ENCODE measurements at regions not wholly inside any gene's neighbourhood (a gene's known extent, or its start where the extent isn't known, plus 50 kb on each side); places are given as distances from the start of the nearest gene placed in this dataset.

- Histone ChIP-seq H3K4me3 (ENCODE audit: insufficient read depth, low read depth, low read length) (no peak overlapping the region), H3K27ac (ENCODE audit: insufficient read depth, low read depth, low read length, poor library complexity, severe bottlenecking) (no peak overlapping the region), H3K9me3 (ENCODE audit: control insufficient read depth, low read length) (no peaks in the 10 kb centered on the region), H3K36me3 (ENCODE audit: control insufficient read depth, insufficient read depth, low read length) (no peaks in the 10 kb centered on the region), H3K4me1 (ENCODE audit: control insufficient read depth, insufficient read depth, low read length) (no peaks in the 10 kb centered on the region), H3K27me3 (ENCODE audit: control insufficient read depth, insufficient read depth, low read length, poor library complexity, severe bottlenecking) (no peaks in the 10 kb centered on the region)
- WGBS, 2 experiments, result 86 to 90% methylated on average over 18 of the region's 18 CpGs
These were observed 232.6 kb downstream of the NDUFA10 start for GRCh38 chr2:239792405-239793084.

GRCh38 chr2:239791526-239792404, 233.4 kb downstream of the NDUFA10 start:
- no peak overlapping the region for H3K4me3 ChIP-seq (ENCODE audit: insufficient read depth, low read depth, low read length)
- H3K27me3 ChIP-seq (ENCODE audit: control insufficient read depth, insufficient read depth, low read length, poor library complexity, severe bottlenecking), result no peaks in the 10 kb centered on the region
- WGBS, 2 experiments, result 91% methylated on average over 22 of the region's 22 CpGs
- H3K9me3 ChIP-seq (ENCODE audit: control insufficient read depth, low read length), result no peaks in the 10 kb centered on the region
- no peaks in the 10 kb centered on the region for H3K36me3 ChIP-seq (ENCODE audit: control insufficient read depth, insufficient read depth, low read length)
- H3K4me1 ChIP-seq (ENCODE audit: control insufficient read depth, insufficient read depth, low read length), result no peaks in the 10 kb centered on the region
- H3K27ac ChIP-seq (ENCODE audit: insufficient read depth, low read depth, low read length, poor library complexity, severe bottlenecking), result no peak overlapping the region

- Histone ChIP-seq H3K9me3 (ENCODE audit: control insufficient read depth, low read length) (no peaks in the 10 kb centered on the region), H3K36me3 (ENCODE audit: control insufficient read depth, insufficient read depth, low read length) (no peaks in the 10 kb centered on the region), H3K4me3 (ENCODE audit: insufficient read depth, low read depth, low read length) (no peak overlapping the region), H3K4me1 (ENCODE audit: control insufficient read depth, insufficient read depth, low read length) (no peaks in the 10 kb centered on the region), H3K27ac (ENCODE audit: insufficient read depth, low read depth, low read length, poor library complexity, severe bottlenecking) (no peak overlapping the region), H3K27me3 (ENCODE audit: control insufficient read depth, insufficient read depth, low read length, poor library complexity, severe bottlenecking) (no peaks in the 10 kb centered on the region)
- WGBS, 2 experiments, result 94 to 97% methylated on average over 8 to 9 of the region's 9 CpGs
These were observed 234.4 kb downstream of the NDUFA10 start for GRCh38 chr2:239790721-239791120.

GRCh38 chr2:239790313-239790712, 234.8 kb downstream of the NDUFA10 start:
- H3K9me3 ChIP-seq (ENCODE audit: control insufficient read depth, low read length), result no peaks in the 10 kb centered on the region
- H3K4me1 ChIP-seq (ENCODE audit: control insufficient read depth, insufficient read depth, low read length), result no peaks in the 10 kb centered on the region
- H3K27me3 ChIP-seq (ENCODE audit: control insufficient read depth, insufficient read depth, low read length, poor library complexity, severe bottlenecking), result peaks cover under 1% of the 10 kb centered on the region
- no peak overlapping the region for H3K27ac ChIP-seq (ENCODE audit: insufficient read depth, low read depth, low read length, poor library complexity, severe bottlenecking)
- no peaks in the 10 kb centered on the region for H3K36me3 ChIP-seq (ENCODE audit: control insufficient read depth, insufficient read depth, low read length)
- WGBS, 2 experiments, result 79 to 80% methylated on average over 13 of the region's 13 CpGs
- H3K4me3 ChIP-seq (ENCODE audit: insufficient read depth, low read depth, low read length), result no peak overlapping the region

GRCh38 chr2:239789711-239790110, 235.4 kb downstream of the NDUFA10 start:
- Histone ChIP-seq H3K27ac (ENCODE audit: insufficient read depth, low read depth, low read length, poor library complexity, severe bottlenecking) (no peak overlapping the region), H3K4me1 (ENCODE audit: control insufficient read depth, insufficient read depth, low read length) (no peaks in the 10 kb centered on the region), H3K36me3 (ENCODE audit: control insufficient read depth, insufficient read depth, low read length) (no peaks in the 10 kb centered on the region), H3K27me3 (ENCODE audit: control insufficient read depth, insufficient read depth, low read length, poor library complexity, severe bottlenecking) (peaks cover 7% of the 10 kb centered on the region), H3K9me3 (ENCODE audit: control insufficient read depth, low read length) (no peaks in the 10 kb centered on the region), H3K4me3 (ENCODE audit: insufficient read depth, low read depth, low read length) (no peak overlapping the region)
- WGBS, 2 experiments, result 85 to 86% methylated on average over 8 of the region's 8 CpGs

GRCh38 chr2:239788576-239789098, 236.5 kb downstream of the NDUFA10 start:
- 87 to 98% methylated on average over 6 of the region's 6 CpGs for WGBS, 2 experiments
- Histone ChIP-seq H3K36me3 (ENCODE audit: control insufficient read depth, insufficient read depth, low read length) (no peaks in the 10 kb centered on the region), H3K4me3 (ENCODE audit: insufficient read depth, low read depth, low read length) (no peak overlapping the region), H3K27me3 (ENCODE audit: control insufficient read depth, insufficient read depth, low read length, poor library complexity, severe bottlenecking) (peaks cover 10% of the 10 kb centered on the region), H3K27ac (ENCODE audit: insufficient read depth, low read depth, low read length, poor library complexity, severe bottlenecking) (no peak overlapping the region), H3K4me1 (ENCODE audit: control insufficient read depth, insufficient read depth, low read length) (no peaks in the 10 kb centered on the region), H3K9me3 (ENCODE audit: control insufficient read depth, low read length) (no peaks in the 10 kb centered on the region)

GRCh38 chr2:239787538-239788050, 237.5 kb downstream of the NDUFA10 start:
- no peaks in the 10 kb centered on the region for H3K36me3 ChIP-seq (ENCODE audit: control insufficient read depth, insufficient read depth, low read length)
- peaks cover 20% of the 10 kb centered on the region for H3K27me3 ChIP-seq (ENCODE audit: control insufficient read depth, insufficient read depth, low read length, poor library complexity, severe bottlenecking)
- H3K9me3 ChIP-seq (ENCODE audit: control insufficient read depth, low read length), result no peaks in the 10 kb centered on the region
- H3K27ac ChIP-seq (ENCODE audit: insufficient read depth, low read depth, low read length, poor library complexity, severe bottlenecking), result no peak overlapping the region
- H3K4me3 ChIP-seq (ENCODE audit: insufficient read depth, low read depth, low read length), result no peak overlapping the region
- WGBS, 2 experiments, result 82 to 88% methylated on average over 6 of the region's 6 CpGs
- no peaks in the 10 kb centered on the region for H3K4me1 ChIP-seq (ENCODE audit: control insufficient read depth, insufficient read depth, low read length)

- 100% methylated on average over 2 of the region's 2 CpGs; no CpG with 5 or more reads in 1 of the 2 experiments for WGBS, 2 experiments
- Histone ChIP-seq H3K4me1 (ENCODE audit: control insufficient read depth, insufficient read depth, low read length) (no peaks in the 10 kb centered on the region), H3K9me3 (ENCODE audit: control insufficient read depth, low read length) (no peaks in the 10 kb centered on the region), H3K4me3 (ENCODE audit: insufficient read depth, low read depth, low read length) (no peak overlapping the region), H3K27ac (ENCODE audit: insufficient read depth, low read depth, low read length, poor library complexity, severe bottlenecking) (no peak overlapping the region), H3K27me3 (ENCODE audit: control insufficient read depth, insufficient read depth, low read length, poor library complexity, severe bottlenecking) (peaks cover 28% of the 10 kb centered on the region), H3K36me3 (ENCODE audit: control insufficient read depth, insufficient read depth, low read length) (no peaks in the 10 kb centered on the region)
These were observed 238.4 kb downstream of the NDUFA10 start for GRCh38 chr2:239786791-239787190.

- 94 to 95% methylated on average over 5 of the region's 5 CpGs for WGBS, 2 experiments
- H3K27me3 ChIP-seq (ENCODE audit: control insufficient read depth, insufficient read depth, low read length, poor library complexity, severe bottlenecking), result peaks cover 49% of the 10 kb centered on the region
These were observed 243.7 kb downstream of the NDUFA10 start for GRCh38 chr2:239781454-239781853.

More at GRCh38 chr2:239781454-239781853, 243.7 kb downstream of the NDUFA10 start:
- no peaks in the 10 kb centered on the region for H3K4me1 ChIP-seq (ENCODE audit: control insufficient read depth, insufficient read depth, low read length)
- no peak overlapping the region for H3K4me3 ChIP-seq (ENCODE audit: insufficient read depth, low read depth, low read length)
- no peak overlapping the region for H3K27ac ChIP-seq (ENCODE audit: insufficient read depth, low read depth, low read length, poor library complexity, severe bottlenecking)
- H3K36me3 ChIP-seq (ENCODE audit: control insufficient read depth, insufficient read depth, low read length), result no peaks in the 10 kb centered on the region
- H3K9me3 ChIP-seq (ENCODE audit: control insufficient read depth, low read length), result no peaks in the 10 kb centered on the region
